HCT116 (cell line): ENCODE measurements at regions not wholly inside any gene's neighbourhood (a gene's known extent, or its start where the extent isn't known, plus 50 kb on each side); places are given as distances from the start of the nearest gene placed in this dataset.

ENCODE experiments used
- ATAC-seq: fragments of 200-7000 bp; cut with Tn5 transposase; 2 replicates; pipeline ENCODE4 v1.9.1; 2020; ENCODE audit warnings: mild to moderate bottlenecking, moderate library complexity
- BruUV-seq: library from RNA; stranded (reverse); fragments of 400-500 nt; replicated peaks from 2 replicates; lab custom pipeline; 2021; lab: Mats Ljungman, UMichigan
- CTCF ChIA-PET: fragments of 300-600 bp; sonication (Branson Sonifier 250); formaldehyde crosslinking; loops from one replicate; lab custom pipeline; 2021; ENCODE audit warnings: antibody characterized with exemption; lab: Charles Lee
- POLR2A ChIA-PET: fragments of 300-600, 350-600 bp; sonication (Branson Sonifier 250); formaldehyde crosslinking; loops from one replicate; lab custom pipeline; 2021; ENCODE audit warnings: antibody characterized with exemption; lab: Charles Lee
- RAD21 ChIA-PET, 2 experiments: fragments of 300-600 bp; sonication (Branson Sonifier 250); formaldehyde crosslinking; loops; one replicate each; lab custom pipeline; 2023; ENCODE audit warnings: low total read pairs in 2 of 2; ENCODE audit not compliant: uncharacterized antibody in 2 of 2, unreplicated experiment in 2 of 2, low non-redundant PET in 1 of 2; lab: Charles Lee
- DNase-seq: peaks from one replicate; pipeline ENCODE4 v3.0.0-alpha.2; 2010; ENCODE audit warnings: low read depth, low spot score
- H2AFZ ChIP-seq: fragments of 200-600 bp; shearing (Covaris generic), sonication (generic); 2 replicates; pipeline ENCODE4 v1.6.1; 2017; ENCODE audit warnings: low read depth, mixed run types, mixed read lengths, antibody characterized with exemption, low read length; ENCODE audit not compliant: poor library complexity, severe bottlenecking
- H3K27ac ChIP-seq: 2 replicates; pipeline ENCODE4 v1.5.1; 2012; ENCODE audit warnings: low read depth, low read length
- H3K27me3 ChIP-seq: fragments of 200-600 bp; sonication (generic); 2 replicates; pipeline ENCODE4 v1.6.1; 2016; ENCODE audit warnings: mixed run types, low read length, mixed read lengths; ENCODE audit not compliant: insufficient read depth
- H3K36me3 ChIP-seq, 2 experiments: fragments of 200-500 bp in 1 of 2; fragments of 200-600 bp in 1 of 2; sonication (Bioruptor generic) in 1 of 2; sonication (generic) in 1 of 2; 2 replicates each; pipeline versions ENCODE4 v1.5.1 to v1.6.1; 2014 to 2016; ENCODE audit warnings: low read length in 2 of 2, inconsistent platforms in 1 of 2, mixed read lengths in 1 of 2, mixed run types in 1 of 2; ENCODE audit not compliant: insufficient read depth in 2 of 2, control insufficient read depth in 1 of 2
- H3K4me1 ChIP-seq, 2 experiments: fragments of 200-600 bp in 1 of 2; sonication (generic) in 1 of 2; 2 replicates each; pipeline versions ENCODE4 v1.5.1 to v1.6.1; 2012 to 2017; ENCODE audit warnings: low read length in 2 of 2, inconsistent platforms in 1 of 2, mild to moderate bottlenecking in 1 of 2, mixed read lengths in 1 of 2, mixed run types in 1 of 2, moderate library complexity in 1 of 2; ENCODE audit not compliant: insufficient read depth in 2 of 2, control insufficient read depth in 1 of 2
- H3K4me2 ChIP-seq: fragments of 200-600 bp; sonication (generic); 2 replicates; pipeline ENCODE4 v1.6.1; 2017; ENCODE audit warnings: mixed run types, low read length, mixed read lengths
- H3K4me3 ChIP-seq, 2 experiments: fragments of 200-600 bp in 1 of 2; sonication (generic) in 1 of 2; replicated peaks in 1 of 2; 2 replicates each; pipeline ENCODE4 v1.5.1; 2011 to 2016; ENCODE audit warnings: low read length in 2 of 2, control low read depth in 1 of 2, low read depth in 1 of 2, mild to moderate bottlenecking in 1 of 2, mixed read lengths in 1 of 2, mixed run types in 1 of 2
- H3K79me2 ChIP-seq: fragments of 200-600 bp; sonication (generic); 2 replicates; pipeline ENCODE4 v1.6.1; 2017; ENCODE audit warnings: mild to moderate bottlenecking, mixed run types, low read length, moderate library complexity, mixed read lengths; ENCODE audit not compliant: insufficient read depth
- H3K9ac ChIP-seq: fragments of 200-600 bp; sonication (generic); 2 replicates; pipeline ENCODE4 v1.6.1; 2016; ENCODE audit warnings: low read length, mixed read lengths
- H3K9me2 ChIP-seq: fragments of 200-600 bp; sonication (generic), shearing (Covaris generic); 2 replicates; pipeline ENCODE4 v1.6.1; 2017; ENCODE audit warnings: mixed run types, mild to moderate bottlenecking, moderate library complexity; ENCODE audit not compliant: insufficient read depth
- H3K9me3 ChIP-seq, 2 experiments: fragments of 200-500 bp in 1 of 2; fragments of 200-600 bp in 1 of 2; sonication (Bioruptor generic) in 1 of 2; sonication (generic) in 1 of 2; 2 replicates each; pipeline ENCODE4 v1.6.1; 2014 to 2017; ENCODE audit warnings: low read length in 2 of 2, mixed read lengths in 2 of 2, inconsistent platforms in 1 of 2, low read depth in 1 of 2, mild to moderate bottlenecking in 1 of 2, mixed run types in 1 of 2, moderate library complexity in 1 of 2; ENCODE audit not compliant: control insufficient read depth in 1 of 2, insufficient read depth in 1 of 2
- H4K20me1 ChIP-seq: fragments of 200-600 bp; sonication (generic), shearing (Covaris generic); 2 replicates; pipeline ENCODE4 v1.6.1; 2017; ENCODE audit warnings: mixed run types, mild to moderate bottlenecking, moderate library complexity; ENCODE audit not compliant: insufficient read depth
- ATF3 ChIP-seq: IDR thresholded peaks from 2 replicates; pipeline ENCODE4 v1.6.1; 2012
- CEBPB ChIP-seq: IDR thresholded peaks from 2 replicates; pipeline ENCODE4 v1.6.1; 2012; ENCODE audit warnings: low read depth
- EGR1 ChIP-seq: IDR thresholded peaks from 2 replicates; pipeline ENCODE4 v1.6.1; 2012; ENCODE audit warnings: low read depth
- ELF1 ChIP-seq: IDR thresholded peaks from 2 replicates; pipeline ENCODE4 v1.6.1; 2012; ENCODE audit warnings: low read depth, borderline replicate concordance
- MAX ChIP-seq: IDR thresholded peaks from 2 replicates; pipeline ENCODE4 v1.6.1; 2012
- POLR2A ChIP-seq: IDR thresholded peaks from 2 replicates; pipeline ENCODE4 v1.7.0; 2011; ENCODE audit warnings: borderline replicate concordance; ENCODE audit not compliant: insufficient read depth, insufficient read length; ENCODE audit errors: extremely low read depth
- SIN3A ChIP-seq: IDR thresholded peaks from 2 replicates; pipeline ENCODE4 v1.6.1; 2012; ENCODE audit warnings: low read depth
- TCF7L2 ChIP-seq: IDR thresholded peaks from 2 replicates; pipeline ENCODE4 v1.7.0; 2011; ENCODE audit warnings: borderline replicate concordance, inconsistent platforms; ENCODE audit not compliant: insufficient read depth, insufficient read length; ENCODE audit errors: extremely low read depth
- ZFX ChIP-seq: fragments of 450-650 bp; IDR thresholded peaks from 2 replicates; pipeline ENCODE4 v1.6.1; 2017
- ZNF274 ChIP-seq: fragments of 200-500 bp; sonication (Bioruptor generic); IDR thresholded peaks from 2 replicates; pipeline ENCODE4 v1.6.1; 2014; ENCODE audit warnings: mild to moderate bottlenecking, low read depth, low read length, inconsistent platforms
- intact Hi-C: fragments of 100-400 bp; cut with micrococcal nuclease; formaldehyde crosslinking; loops from 2 replicates; pipeline ENCODE4 v1.10.0; 2022
- TF ChIP-seq, protein P1 (sequence below): IDR thresholded peaks from 2 replicates; pipeline ENCODE4 v1.6.1; 2012; ENCODE audit warnings: low read depth

GRCh38 chr12:98232753-98233390, 282.5 kb upstream of the TMPO start:
- ChIA-PET POLR2A (no interaction called here), CTCF (no interaction called here), RAD21 (no interaction called here)
- Histone ChIP-seq H3K27ac (no peak overlapping the region), H3K36me3 (no peaks in the 10 kb centered on the region), H3K4me1 (no peaks in the 10 kb centered on the region), H3K4me3 (no peak overlapping the region), H2AFZ (no peak overlapping the region), H3K4me2 (no peak overlapping the region), H3K27me3 (peaks cover 16% of the 10 kb centered on the region; the same call in 1 of the 2 replicates), H3K9me3 (no peaks in the 10 kb centered on the region), H4K20me1 (no peaks in the 10 kb centered on the region), H3K79me2 (no peaks in the 10 kb centered on the region), H3K9me2 (no peaks in the 10 kb centered on the region), H3K9ac (no peak overlapping the region)
- DNase-seq, result no peak
- ATAC-seq, result no peak
- no TSS peak for BruUV-seq
- TF ChIP-seq CEBPB (no peak), MAX (no peak), SIN3A (no peak), ELF1 (no peak)
- intact Hi-C loops, result no loop called here

DNA sequence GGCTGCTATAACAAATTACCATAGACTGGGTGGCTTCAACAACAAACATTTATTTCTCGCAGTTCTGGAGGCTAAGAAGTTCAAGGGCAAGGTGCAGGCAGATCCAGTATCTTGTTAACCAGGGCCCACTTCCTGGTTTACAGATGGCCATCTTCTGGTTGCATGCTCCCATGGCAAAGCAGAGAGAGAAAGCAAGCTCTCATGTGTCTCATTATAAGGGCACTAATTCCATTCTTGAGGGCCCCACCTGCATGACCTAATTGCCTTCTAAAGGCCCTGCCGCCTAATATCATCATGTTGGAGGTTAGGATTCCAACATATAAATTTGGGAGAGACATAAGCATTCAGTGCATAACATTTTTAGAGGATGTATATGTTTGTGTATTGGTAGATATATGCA, 280.1 kb upstream of the TMPO start:
- CTCF ChIA-PET, result no interaction called here

More for the DNA sequence above, 280.1 kb upstream of the TMPO start:
- Histone ChIP-seq H3K4me3 (no peak overlapping the region), H3K79me2 (no peaks in the 10 kb centered on the region), H3K4me2 (no peak overlapping the region), H3K27ac (no peak overlapping the region), H3K9me2 (no peaks in the 10 kb centered on the region), H3K4me1 (no peaks in the 10 kb centered on the region)
- RAD21 ChIA-PET, result no interaction called here
- intact Hi-C loops, result no loop called here
- POLR2A ChIA-PET, result no interaction called here
- DNase-seq, result no peak
- TF ChIP-seq ATF3 (no peak), EGR1 (no peak), MAX (no peak), ZNF274 (no peak), ZFX (no peak), TCF7L2 (no peak), ELF1 (no peak), CEBPB (no peak), POLR2A (no peak)
- TF ChIP-seq, protein P1, sequence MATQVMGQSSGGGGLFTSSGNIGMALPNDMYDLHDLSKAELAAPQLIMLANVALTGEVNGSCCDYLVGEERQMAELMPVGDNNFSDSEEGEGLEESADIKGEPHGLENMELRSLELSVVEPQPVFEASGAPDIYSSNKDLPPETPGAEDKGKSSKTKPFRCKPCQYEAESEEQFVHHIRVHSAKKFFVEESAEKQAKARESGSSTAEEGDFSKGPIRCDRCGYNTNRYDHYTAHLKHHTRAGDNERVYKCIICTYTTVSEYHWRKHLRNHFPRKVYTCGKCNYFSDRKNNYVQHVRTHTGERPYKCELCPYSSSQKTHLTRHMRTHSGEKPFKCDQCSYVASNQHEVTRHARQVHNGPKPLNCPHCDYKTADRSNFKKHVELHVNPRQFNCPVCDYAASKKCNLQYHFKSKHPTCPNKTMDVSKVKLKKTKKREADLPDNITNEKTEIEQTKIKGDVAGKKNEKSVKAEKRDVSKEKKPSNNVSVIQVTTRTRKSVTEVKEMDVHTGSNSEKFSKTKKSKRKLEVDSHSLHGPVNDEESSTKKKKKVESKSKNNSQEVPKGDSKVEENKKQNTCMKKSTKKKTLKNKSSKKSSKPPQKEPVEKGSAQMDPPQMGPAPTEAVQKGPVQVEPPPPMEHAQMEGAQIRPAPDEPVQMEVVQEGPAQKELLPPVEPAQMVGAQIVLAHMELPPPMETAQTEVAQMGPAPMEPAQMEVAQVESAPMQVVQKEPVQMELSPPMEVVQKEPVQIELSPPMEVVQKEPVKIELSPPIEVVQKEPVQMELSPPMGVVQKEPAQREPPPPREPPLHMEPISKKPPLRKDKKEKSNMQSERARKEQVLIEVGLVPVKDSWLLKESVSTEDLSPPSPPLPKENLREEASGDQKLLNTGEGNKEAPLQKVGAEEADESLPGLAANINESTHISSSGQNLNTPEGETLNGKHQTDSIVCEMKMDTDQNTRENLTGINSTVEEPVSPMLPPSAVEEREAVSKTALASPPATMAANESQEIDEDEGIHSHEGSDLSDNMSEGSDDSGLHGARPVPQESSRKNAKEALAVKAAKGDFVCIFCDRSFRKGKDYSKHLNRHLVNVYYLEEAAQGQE, result no peak
- TF ChIP-seq, all 23 proteins: peak for 0
- ATAC-seq, result no peak
- Histone ChIP-seq H4K20me1 (no peaks in the 10 kb centered on the region), H3K9me3 (no peaks in the 10 kb centered on the region), H2AFZ (no peak overlapping the region), H3K27me3 (peaks cover 33% of the 10 kb centered on the region; the same call in 1 of the 2 replicates), H3K9ac (no peak overlapping the region), H3K36me3 (no peaks in the 10 kb centered on the region)
- BruUV-seq, result no TSS peak
